ENCODE measurements at regions not wholly inside any gene's neighbourhood (a gene's known extent, or its start where the extent isn't known, plus 50 kb on each side); places are given as distances from the start of the nearest gene placed in this dataset.
A peak's percentile ranks its signal among the peaks of the same experiment; 100 is the strongest.

DNA sequence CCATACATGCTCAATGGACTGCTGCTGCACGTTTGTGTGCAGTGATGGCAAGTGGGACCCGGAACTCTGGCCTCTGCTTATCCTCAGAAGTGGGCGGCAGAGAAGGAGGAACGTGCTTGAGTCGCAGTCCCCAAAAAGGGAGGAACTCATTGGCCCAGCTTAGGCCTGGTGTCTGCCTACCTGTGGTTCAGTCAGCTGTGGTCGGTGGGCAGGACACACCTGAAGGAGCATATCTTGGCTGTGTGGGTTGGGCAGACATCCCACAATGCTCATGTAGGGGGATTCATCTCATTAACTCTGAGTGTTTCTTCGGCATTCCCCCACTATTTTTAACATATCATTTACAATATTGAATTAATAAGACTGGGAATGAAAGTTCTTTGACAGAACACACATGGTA is 122.9 kb upstream of the IL12B start:
- Mint-ChIP-seq H3K4me1 (peaks cover 30 to 31% of the 10 kb centered on the region in 2 donors), H3K9me3 (no peaks in the 10 kb centered on the region), H3K36me3 (no peaks in the 10 kb centered on the region), H3K27me3 (peaks cover 6 to 20% of the 10 kb centered on the region in 2 donors), H3K27ac (no peak overlapping the region), H3K4me3 (no peak overlapping the region)
- ATAC-seq (replicated peaks) (no peak), DNase-seq (no peak)

DNA sequence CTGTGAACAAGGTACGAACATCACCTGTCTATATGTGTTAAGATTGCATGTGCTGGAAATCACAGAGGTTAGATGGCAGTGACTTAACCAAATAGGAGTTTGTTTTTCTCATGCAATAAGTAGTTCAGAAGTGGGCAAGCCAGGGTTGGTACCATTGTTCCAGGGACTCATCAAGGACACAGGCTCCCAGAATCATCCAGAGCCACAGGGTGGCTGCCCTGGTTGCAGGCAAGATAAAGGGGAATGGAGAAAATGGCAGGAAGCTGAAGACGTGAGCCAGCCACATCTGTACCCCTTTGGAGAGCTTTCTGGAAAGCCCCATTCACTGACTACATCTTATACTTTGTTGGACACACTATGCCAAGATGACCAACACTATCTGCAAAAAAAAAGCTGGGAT is 126.0 kb upstream of the IL12B start:
- Mint-ChIP-seq H3K4me1 (peaks cover 50 to 53% of the 10 kb centered on the region in 2 donors), H3K36me3 (no peaks in the 10 kb centered on the region), H3K27ac (peak overlapping the region; percentile 20), H3K27me3 (peaks cover 0 to 10% of the 10 kb centered on the region in 2 donors), H3K4me3 (no peak overlapping the region), H3K9me3 (no peaks in the 10 kb centered on the region)
- ATAC-seq (replicated peaks) (peak in 1 of 2 donors; percentile 6), DNase-seq (no peak)

DNA sequence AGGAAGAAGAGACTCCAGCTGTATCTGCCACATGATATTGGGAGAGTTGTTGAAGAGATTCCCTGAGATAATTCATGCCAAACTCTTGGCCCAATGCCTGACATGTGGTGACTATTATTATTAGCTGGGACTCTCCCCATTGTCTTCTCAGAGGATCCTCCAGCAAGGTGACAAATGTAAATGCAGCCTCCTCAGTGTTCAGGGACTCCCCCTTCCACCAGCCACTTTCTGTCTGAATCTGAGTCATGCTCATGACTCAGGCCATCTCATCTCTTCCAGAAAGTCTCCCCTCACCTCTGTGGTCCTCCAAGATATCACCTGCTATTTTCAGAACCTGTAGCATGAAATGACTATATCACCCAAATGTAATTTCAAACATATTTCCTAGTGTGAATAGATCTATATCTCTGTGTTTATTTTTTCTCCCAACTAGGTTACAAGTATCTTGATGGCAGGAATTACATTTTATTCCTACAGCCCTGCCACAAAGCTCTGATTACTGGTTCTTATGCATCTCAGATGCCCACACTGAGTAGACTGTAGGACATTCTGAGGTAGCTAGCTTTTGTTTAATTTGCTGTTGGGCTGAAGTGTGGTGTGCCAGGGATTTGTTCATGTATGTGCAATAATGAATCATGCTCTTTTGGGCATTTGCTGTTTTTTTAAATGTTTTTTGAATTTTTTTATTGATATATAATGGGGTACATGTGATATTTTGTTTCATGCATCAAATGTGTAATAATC is 126.6 kb upstream of the IL12B start:
- Mint-ChIP-seq H3K4me1 (peaks cover 50 to 53% of the 10 kb centered on the region in 2 donors), H3K36me3 (no peaks in the 10 kb centered on the region), H3K27ac (peak overlapping the region; percentile 2), H3K4me3 (no peak overlapping the region), H3K27me3 (peaks cover 0 to 9% of the 10 kb centered on the region in 2 donors), H3K9me3 (no peaks in the 10 kb centered on the region)
- peak; percentile 82 to 87 for ATAC-seq (replicated peaks)
- DNase-seq = peak; percentile 82

DNA sequence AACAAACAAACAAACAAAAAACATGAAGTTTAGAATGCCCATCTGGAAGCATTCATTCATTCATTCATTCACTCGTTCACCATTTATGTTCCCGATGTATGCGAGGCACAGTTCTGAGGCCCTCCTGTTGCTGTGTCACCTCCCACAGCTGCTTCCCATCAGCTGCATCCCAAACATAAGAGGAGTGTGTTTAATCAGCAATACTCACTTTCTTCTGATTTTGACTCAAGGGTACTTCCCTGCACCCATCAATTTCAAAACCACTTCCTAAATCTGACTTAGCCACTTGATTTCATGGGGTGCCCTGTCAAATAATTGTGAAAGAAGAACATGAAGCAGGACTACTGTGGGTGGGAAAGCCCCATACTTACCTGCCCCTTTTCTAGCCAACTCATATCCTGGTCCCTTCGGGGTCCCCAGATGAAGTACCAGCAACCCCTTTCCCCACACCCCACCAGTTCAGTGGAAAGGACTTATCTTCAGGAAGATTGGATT is 128.0 kb upstream of the IL12B start:
- H3K36me3 Mint-ChIP-seq = no peaks in the 10 kb centered on the region
- H3K9me3 Mint-ChIP-seq = no peaks in the 10 kb centered on the region
- peaks cover 45 to 53% of the 10 kb centered on the region in 2 donors for H3K4me1 Mint-ChIP-seq
- peak; percentile 68 for DNase-seq
- peak overlapping the region; percentile 72 for H3K27ac Mint-ChIP-seq
- peaks cover 11 to 14% of the 10 kb centered on the region in 2 donors for H3K27me3 Mint-ChIP-seq
- peak; percentile 64 to 78 for ATAC-seq (replicated peaks)
- peak overlapping the region in 1 of 2 donors; percentile 14 for H3K4me3 Mint-ChIP-seq

DNA sequence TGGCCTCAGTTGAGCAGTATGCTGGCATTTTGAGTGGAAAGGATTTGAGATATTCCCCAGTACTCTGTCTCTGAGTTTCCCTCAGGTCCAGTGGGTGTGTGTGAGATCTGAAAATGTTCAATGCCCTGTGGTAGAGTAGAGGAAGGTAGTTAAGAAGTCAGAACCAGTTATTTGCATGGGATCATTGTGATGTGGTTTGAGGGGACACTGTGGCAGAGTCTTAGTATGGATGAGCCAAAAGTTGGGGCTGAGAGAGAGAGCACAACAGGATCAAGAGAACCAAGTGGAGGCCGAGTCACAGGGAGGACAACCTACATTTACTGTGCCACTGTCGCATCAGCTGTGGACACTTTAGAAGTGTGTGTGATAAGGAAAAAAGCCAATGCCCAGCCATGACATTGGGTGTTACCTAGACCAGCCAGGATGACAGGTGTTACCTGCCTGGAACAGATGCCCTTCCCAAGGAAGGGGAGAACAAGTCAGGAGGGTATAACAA is 128.9 kb upstream of the IL12B start:
- Mint-ChIP-seq H3K4me1 (peaks cover 41 to 48% of the 10 kb centered on the region in 2 donors), H3K9me3 (no peaks in the 10 kb centered on the region), H3K36me3 (no peaks in the 10 kb centered on the region), H3K27me3 (peaks cover 11 to 13% of the 10 kb centered on the region in 2 donors), H3K27ac (no peak overlapping the region), H3K4me3 (peak overlapping the region; percentile 63 to 67)
- ATAC-seq (replicated peaks) (no peak), DNase-seq (no peak)

DNA sequence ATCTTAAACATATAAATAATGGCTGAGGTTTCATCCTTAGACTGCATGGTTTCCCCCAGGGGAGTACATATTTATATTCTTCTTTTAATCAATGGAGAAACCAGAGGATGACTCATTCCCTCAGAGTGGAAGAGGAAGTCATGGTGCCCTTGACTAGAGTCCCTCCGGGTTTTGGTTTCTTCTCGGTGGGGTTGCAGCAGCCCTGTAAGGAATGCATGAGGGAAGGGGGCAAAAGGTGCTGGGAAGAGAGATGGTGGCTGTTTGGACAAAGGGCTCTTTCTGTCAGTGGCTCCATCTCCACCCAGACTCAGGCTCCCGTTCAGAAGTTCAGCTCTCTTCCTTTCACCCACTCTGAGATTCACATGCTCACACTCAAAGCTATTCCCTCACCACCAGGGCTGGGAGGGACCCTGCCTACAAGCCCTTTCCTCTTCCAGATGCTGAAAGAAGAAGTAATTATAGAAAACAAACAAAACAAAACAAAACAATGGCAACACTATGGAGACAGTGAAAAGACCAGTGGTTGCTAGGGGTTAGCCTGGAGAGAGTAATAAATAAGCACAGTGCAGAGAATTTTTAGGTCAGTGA is 129.8 kb upstream of the IL12B start:
- ATAC-seq (replicated peaks) (peak; percentile 54 to 60), DNase-seq (peak; percentile 45)
- Mint-ChIP-seq H3K36me3 (no peaks in the 10 kb centered on the region), H3K9me3 (no peaks in the 10 kb centered on the region), H3K27ac (peak overlapping the region; percentile 48), H3K4me1 (peaks cover 41 to 48% of the 10 kb centered on the region in 2 donors), H3K27me3 (peaks cover 6 to 11% of the 10 kb centered on the region in 2 donors), H3K4me3 (no peak overlapping the region)

DNA sequence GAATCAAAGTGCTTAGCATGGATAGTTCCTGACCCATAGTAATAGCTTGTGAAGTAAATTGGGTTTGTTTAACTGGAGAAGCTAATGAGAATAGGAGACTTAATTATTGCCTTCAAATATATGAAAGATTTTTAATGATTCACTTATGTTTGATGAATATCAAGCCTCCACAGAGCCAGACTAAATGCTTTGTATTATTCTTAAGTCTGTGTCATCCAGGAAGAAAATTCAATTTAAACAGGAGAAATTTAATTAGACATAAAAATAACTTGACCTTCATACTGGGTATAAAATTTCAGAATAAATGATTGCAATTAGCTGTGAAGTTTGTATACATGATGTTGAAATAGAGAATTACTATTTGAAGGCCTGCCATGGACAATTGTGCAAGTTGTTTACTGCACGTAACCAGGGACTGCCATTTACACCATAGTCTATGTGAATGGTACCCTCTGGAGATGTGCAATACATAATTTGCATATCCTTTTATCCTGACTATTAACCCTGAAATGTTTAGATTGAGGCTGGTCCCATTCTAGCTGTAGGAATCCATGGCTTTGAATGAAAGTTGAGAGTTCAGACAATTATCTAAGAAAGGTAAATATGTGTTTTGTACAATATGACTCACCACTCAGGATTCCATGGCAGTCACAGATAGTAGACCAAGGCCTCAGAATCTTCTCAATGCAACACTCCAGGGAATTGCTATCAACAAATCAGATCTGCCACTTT is 133.5 kb upstream of the IL12B start:
- Mint-ChIP-seq H3K9me3 (no peaks in the 10 kb centered on the region), H3K27me3 (peaks cover 19 to 27% of the 10 kb centered on the region in 2 donors), H3K4me1 (peaks cover 15 to 17% of the 10 kb centered on the region in 2 donors), H3K4me3 (no peak overlapping the region), H3K27ac (no peak overlapping the region), H3K36me3 (no peaks in the 10 kb centered on the region)
- DNase-seq (no peak), ATAC-seq (replicated peaks) (no peak)

DNA sequence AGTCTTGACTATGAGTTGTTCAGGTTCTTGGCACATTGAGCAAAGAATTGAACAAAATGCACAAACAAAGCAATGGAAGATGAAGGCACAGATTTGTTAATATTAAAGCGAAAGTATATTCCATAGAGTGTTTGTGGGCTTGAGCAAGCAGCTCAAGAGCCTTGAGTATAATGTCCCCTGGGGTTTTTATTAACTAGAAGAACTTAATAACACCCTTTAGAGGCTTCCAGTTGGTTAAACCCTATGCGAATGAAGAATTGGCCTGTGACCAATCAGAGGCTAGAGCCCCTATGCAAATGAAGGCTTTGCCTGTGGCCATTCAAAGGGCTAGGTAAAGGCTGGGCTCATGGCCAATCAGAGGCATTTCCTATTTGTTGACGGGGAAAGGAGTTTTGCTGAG is 135.3 kb upstream of the IL12B start:
- DNase-seq = no peak
- Mint-ChIP-seq H3K27me3 (peaks cover 22 to 32% of the 10 kb centered on the region in 2 donors), H3K4me3 (no peak overlapping the region), H3K27ac (no peak overlapping the region), H3K4me1 (peaks cover 0 to 5% of the 10 kb centered on the region in 2 donors), H3K9me3 (no peaks in the 10 kb centered on the region), H3K36me3 (no peaks in the 10 kb centered on the region)
- no peak for ATAC-seq (replicated peaks)

DNA sequence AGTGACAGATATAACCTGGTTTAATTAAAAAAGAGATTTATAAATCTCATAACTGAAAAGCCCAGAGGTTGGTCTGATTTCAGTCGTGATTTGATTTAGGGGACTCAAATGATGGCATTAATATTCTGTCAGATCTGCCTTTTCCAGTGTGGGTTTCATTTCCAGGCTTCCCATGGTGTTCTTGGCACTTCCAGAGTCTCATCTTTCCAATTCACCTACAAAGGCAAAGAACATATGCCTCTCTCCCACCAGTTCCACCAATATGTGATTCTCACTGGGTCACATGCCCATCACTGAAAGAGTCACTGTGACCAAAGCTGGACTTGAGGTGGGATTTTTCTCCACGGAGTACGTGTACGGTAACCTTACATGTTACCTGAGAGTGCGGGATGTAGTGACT is 137.4 kb upstream of the IL12B start:
- no peak for DNase-seq
- ATAC-seq (replicated peaks) = no peak
- Mint-ChIP-seq H3K9me3 (no peaks in the 10 kb centered on the region), H3K27me3 (peaks cover 26 to 27% of the 10 kb centered on the region in 2 donors), H3K4me3 (no peak overlapping the region), H3K4me1 (peaks cover 0 to 5% of the 10 kb centered on the region in 2 donors), H3K36me3 (no peaks in the 10 kb centered on the region), H3K27ac (no peak overlapping the region)

DNA sequence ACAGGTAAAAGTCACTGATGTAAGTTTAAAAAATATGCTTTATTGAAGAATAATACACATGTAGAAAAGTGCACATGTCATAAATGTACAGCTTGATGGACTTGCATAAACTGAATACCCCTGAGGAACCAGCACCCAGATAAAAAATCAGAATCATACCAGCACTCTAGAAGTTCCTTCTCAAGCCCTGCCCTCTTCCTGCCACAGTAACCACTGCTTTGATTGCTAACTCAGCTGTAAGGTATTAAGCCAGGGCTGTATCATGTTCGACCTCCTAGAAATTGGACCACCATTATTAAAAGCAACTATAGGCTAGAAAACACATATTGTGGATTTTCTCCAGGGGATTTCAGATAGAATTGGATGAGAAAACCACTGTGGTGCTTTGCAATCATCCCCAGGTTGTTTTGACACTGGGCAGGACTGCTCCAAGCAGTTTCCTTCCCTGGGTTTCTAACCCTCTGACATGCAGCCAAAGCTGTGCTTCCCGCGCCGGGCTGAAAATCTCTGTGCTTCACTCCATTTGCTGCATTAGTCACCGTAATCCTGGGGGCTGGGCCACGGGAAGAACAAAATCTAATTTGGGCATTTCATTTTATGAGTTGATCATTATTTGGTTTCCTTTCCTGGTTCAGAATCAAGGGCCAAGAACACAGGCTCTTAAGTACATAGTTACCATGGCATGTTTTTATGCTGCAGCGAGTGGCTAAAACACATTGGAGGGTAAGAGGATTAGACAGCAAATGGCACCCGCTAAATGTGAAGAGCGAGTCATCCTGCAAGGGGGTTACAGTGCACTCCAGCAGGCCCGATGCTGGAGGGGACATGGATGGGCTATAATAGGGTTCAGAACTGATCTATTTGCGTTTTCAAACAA is 139.4 kb upstream of the IL12B start:
- peaks cover 21% of the 10 kb centered on the region in 2 donors for H3K27me3 Mint-ChIP-seq
- H3K36me3 Mint-ChIP-seq = no peaks in the 10 kb centered on the region
- H3K9me3 Mint-ChIP-seq = peaks cover 5 to 6% of the 10 kb centered on the region in 2 donors
- DNase-seq (no peak), ATAC-seq (replicated peaks) (peak; percentile 73 to 83)
- H3K4me1 Mint-ChIP-seq = peaks cover 0 to 5% of the 10 kb centered on the region in 2 donors
- H3K4me3 Mint-ChIP-seq = no peak overlapping the region
- no peak overlapping the region for H3K27ac Mint-ChIP-seq

DNA sequence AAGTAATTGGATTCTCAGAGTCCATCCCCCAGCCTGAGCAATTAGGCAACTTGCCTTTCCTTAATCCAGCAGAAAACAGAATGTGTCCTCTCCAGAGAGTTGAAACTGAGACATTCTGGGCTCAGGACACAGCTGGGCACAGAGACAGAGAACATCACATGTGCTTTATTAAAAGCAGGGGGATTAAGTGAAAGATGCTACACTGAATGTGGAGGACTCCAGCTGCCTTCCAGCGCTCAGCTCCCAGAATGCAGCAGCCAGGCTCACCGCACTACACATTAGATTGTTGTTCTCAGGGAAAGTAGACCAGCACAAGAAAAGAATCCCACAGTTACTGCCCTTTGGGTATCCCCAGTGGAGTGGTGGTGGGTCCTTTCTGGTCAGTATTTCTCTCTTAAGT is 141.6 kb upstream of the IL12B start:
- DNase-seq = no peak
- H3K9me3 Mint-ChIP-seq = peaks cover 14 to 17% of the 10 kb centered on the region in 2 donors
- no peak for ATAC-seq (replicated peaks)
- peaks cover 0 to 5% of the 10 kb centered on the region in 2 donors for H3K4me1 Mint-ChIP-seq
- no peak overlapping the region for H3K4me3 Mint-ChIP-seq
- H3K27me3 Mint-ChIP-seq = peaks cover 15 to 21% of the 10 kb centered on the region in 2 donors
- H3K27ac Mint-ChIP-seq = no peak overlapping the region
- H3K36me3 Mint-ChIP-seq = peaks cover 0 to 6% of the 10 kb centered on the region in 2 donors

DNA sequence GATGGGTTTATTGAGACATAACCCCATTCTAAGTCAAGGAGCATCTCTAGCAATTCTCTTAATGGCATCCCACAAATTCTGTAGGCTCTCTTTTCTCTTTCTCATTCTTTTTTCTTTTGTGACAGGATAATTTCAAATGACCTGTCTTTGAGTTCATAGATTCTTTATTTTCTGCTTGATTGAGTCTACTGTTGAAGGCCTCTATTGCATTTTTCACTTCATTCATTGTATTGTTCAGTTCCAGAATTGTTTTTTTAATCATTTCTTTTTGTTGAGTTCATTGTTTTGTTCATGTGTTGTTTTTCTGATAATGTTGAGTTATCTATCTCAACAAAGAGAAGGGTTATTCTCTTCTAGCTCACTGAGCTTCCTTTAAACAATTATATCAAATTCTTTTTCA is 144.7 kb upstream of the IL12B start:
- no peak overlapping the region for H3K27ac Mint-ChIP-seq
- peaks cover 0 to 6% of the 10 kb centered on the region in 2 donors for H3K36me3 Mint-ChIP-seq
- H3K4me1 Mint-ChIP-seq = peaks cover 9 to 11% of the 10 kb centered on the region in 2 donors
- DNase-seq (no peak), ATAC-seq (replicated peaks) (no peak)
- peaks cover 14 to 17% of the 10 kb centered on the region in 2 donors for H3K9me3 Mint-ChIP-seq
- no peak overlapping the region for H3K4me3 Mint-ChIP-seq
- peaks cover 0 to 4% of the 10 kb centered on the region in 2 donors for H3K27me3 Mint-ChIP-seq

DNA sequence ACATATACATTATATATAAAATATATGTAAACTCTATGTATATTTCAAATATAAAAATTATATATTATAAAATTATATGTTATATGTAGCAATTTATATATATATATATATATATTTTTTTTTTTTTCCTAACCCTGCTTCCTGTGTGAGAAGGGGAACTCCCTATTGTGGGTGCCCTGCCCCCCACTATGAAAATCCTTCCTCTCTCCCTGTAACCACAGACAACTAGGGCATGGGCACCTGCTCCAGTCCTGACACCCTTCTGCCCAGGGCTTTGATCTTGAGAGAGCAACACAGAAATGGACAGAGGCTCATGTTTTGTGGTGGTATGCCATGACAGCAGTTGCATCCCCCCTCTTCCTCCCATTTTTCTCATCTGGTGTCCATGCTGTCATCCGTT is 148.7 kb upstream of the IL12B start:
- no peak for ATAC-seq (replicated peaks)
- H3K36me3 Mint-ChIP-seq = peaks cover 0 to 6% of the 10 kb centered on the region in 2 donors
- no peaks in the 10 kb centered on the region for H3K27me3 Mint-ChIP-seq
- peaks cover 9 to 13% of the 10 kb centered on the region in 2 donors for H3K4me1 Mint-ChIP-seq
- DNase-seq = no peak
- no peak overlapping the region for H3K4me3 Mint-ChIP-seq
- peaks cover 14 to 17% of the 10 kb centered on the region in 2 donors for H3K9me3 Mint-ChIP-seq
- no peak overlapping the region for H3K27ac Mint-ChIP-seq
